SK-N-SH treated with all-trans-retinoic acid at 6 μM for 48 hours (cell line): ENCODE measurements at regions not wholly inside any gene's neighbourhood (a gene's known extent, or its start where the extent isn't known, plus 50 kb on each side); places are given as distances from the start of the nearest gene placed in this dataset.

ENCODE experiments used
- ATAC-seq: fragments of 200-7000 bp; cut with Tn5 transposase; 3 replicates; pipeline ENCODE4 v1.9.1; 2020; ENCODE audit warnings: mild to moderate bottlenecking, moderate library complexity
- ARNTL ChIP-seq: fragments of 450-650 bp; formaldehyde crosslinking; IDR thresholded peaks from 2 replicates; pipeline ENCODE4 v1.5.0; 2020; ENCODE audit warnings: low read depth, mild to moderate bottlenecking, moderate library complexity, borderline replicate concordance
- BACH2 ChIP-seq: fragments of 250-450 bp; sonication (Bioruptor Pico); IDR thresholded peaks from 2 replicates; pipeline ENCODE4 v1.9.0; 2021; ENCODE audit warnings: mild to moderate bottlenecking, borderline replicate concordance
- CREB5 ChIP-seq: fragments of 250-450 bp; sonication (Bioruptor Pico); IDR thresholded peaks from 2 replicates; pipeline ENCODE4 v1.5.1; 2020; ENCODE audit warnings: low read depth, mild to moderate bottlenecking, moderate library complexity
- CSDC2 ChIP-seq: fragments of 250-450 bp; sonication (Bioruptor Pico); IDR thresholded peaks from 2 replicates; pipeline ENCODE4 v1.5.0; 2020; ENCODE audit warnings: mild to moderate bottlenecking, moderate library complexity
- CSRNP3 ChIP-seq: fragments of 250-450 bp; sonication (Bioruptor Pico); IDR thresholded peaks from 2 replicates; pipeline ENCODE4 v1.5.1; 2021; ENCODE audit warnings: mild to moderate bottlenecking, moderate library complexity
- ESRRG ChIP-seq: fragments of 250-450 bp; sonication (Bioruptor Pico); IDR thresholded peaks from 2 replicates; pipeline ENCODE4 v1.6.1; 2021; ENCODE audit warnings: mild to moderate bottlenecking
- GLIS3 ChIP-seq: fragments of 250-450 bp; sonication (Bioruptor Pico); IDR thresholded peaks from 2 replicates; pipeline ENCODE4 v1.5.0; 2020; ENCODE audit warnings: mild to moderate bottlenecking, moderate library complexity
- ISL1 ChIP-seq: fragments of 250-450 bp; sonication (Bioruptor Pico); IDR thresholded peaks from 2 replicates; pipeline ENCODE4 v2.1.2; 2022; ENCODE audit warnings: mild to moderate bottlenecking, moderate library complexity
- OSR1 ChIP-seq: fragments of 250-450 bp; sonication (Bioruptor Pico); IDR thresholded peaks from 2 replicates; pipeline ENCODE4 v1.8.0; 2022; ENCODE audit warnings: moderate library complexity, mild to moderate bottlenecking, inconsistent platforms
- PPARA ChIP-seq: fragments of 250-450 bp; sonication (Bioruptor Pico); IDR thresholded peaks from 2 replicates; pipeline ENCODE4 v1.5.0; 2020; ENCODE audit warnings: mild to moderate bottlenecking, borderline replicate concordance
- RARB ChIP-seq: fragments of 250-450 bp; sonication (Bioruptor Pico); IDR thresholded peaks from 2 replicates; pipeline ENCODE4 v1.8.0; 2021; ENCODE audit warnings: mild to moderate bottlenecking, moderate library complexity
- SNAI2 ChIP-seq: fragments of 250-450 bp; sonication (Bioruptor Pico); IDR thresholded peaks from 2 replicates; pipeline ENCODE4 v1.5.0; 2020; ENCODE audit warnings: mild to moderate bottlenecking, moderate library complexity
- ZC3H10 ChIP-seq: fragments of 250-450 bp; sonication (Bioruptor Pico); IDR thresholded peaks from 2 replicates; pipeline ENCODE4 v1.5.1; 2021; ENCODE audit warnings: mild to moderate bottlenecking, moderate library complexity
- ZFP3 ChIP-seq: fragments of 250-450 bp; sonication (Bioruptor Pico); IDR thresholded peaks from 2 replicates; pipeline ENCODE4 v1.5.0; 2020; ENCODE audit warnings: mild to moderate bottlenecking, moderate library complexity
- ZNF565 ChIP-seq: fragments of 450-650 bp; formaldehyde crosslinking; conservative IDR thresholded peaks from 2 replicates; pipeline ENCODE4 v1.5.0; 2020; ENCODE audit warnings: low read depth, mild to moderate bottlenecking, moderate library complexity
- ZNF8 ChIP-seq: fragments of 450-650 bp; formaldehyde crosslinking; IDR thresholded peaks from 2 replicates; pipeline ENCODE4 v1.5.0; 2020; ENCODE audit warnings: mild to moderate bottlenecking, moderate library complexity
- TF ChIP-seq, protein P1 (sequence below): fragments of 250-450 bp; sonication (Bioruptor Pico); IDR thresholded peaks from 2 replicates; pipeline ENCODE4 v1.8.0; 2021; ENCODE audit warnings: low read depth, mild to moderate bottlenecking, moderate library complexity, borderline replicate concordance
- TF ChIP-seq, protein P2 (sequence below): fragments of 250-450 bp; sonication (Bioruptor Pico); IDR thresholded peaks from 2 replicates; pipeline ENCODE4 v1.8.0; 2020; ENCODE audit warnings: mild to moderate bottlenecking, moderate library complexity, borderline replicate concordance
- TF ChIP-seq, protein P3 (sequence below): fragments of 250-450 bp; sonication (Bioruptor Pico); IDR thresholded peaks from 2 replicates; pipeline ENCODE4 v1.5.0; 2020; ENCODE audit warnings: mild to moderate bottlenecking, moderate library complexity

- TF ChIP-seq, protein P1, sequence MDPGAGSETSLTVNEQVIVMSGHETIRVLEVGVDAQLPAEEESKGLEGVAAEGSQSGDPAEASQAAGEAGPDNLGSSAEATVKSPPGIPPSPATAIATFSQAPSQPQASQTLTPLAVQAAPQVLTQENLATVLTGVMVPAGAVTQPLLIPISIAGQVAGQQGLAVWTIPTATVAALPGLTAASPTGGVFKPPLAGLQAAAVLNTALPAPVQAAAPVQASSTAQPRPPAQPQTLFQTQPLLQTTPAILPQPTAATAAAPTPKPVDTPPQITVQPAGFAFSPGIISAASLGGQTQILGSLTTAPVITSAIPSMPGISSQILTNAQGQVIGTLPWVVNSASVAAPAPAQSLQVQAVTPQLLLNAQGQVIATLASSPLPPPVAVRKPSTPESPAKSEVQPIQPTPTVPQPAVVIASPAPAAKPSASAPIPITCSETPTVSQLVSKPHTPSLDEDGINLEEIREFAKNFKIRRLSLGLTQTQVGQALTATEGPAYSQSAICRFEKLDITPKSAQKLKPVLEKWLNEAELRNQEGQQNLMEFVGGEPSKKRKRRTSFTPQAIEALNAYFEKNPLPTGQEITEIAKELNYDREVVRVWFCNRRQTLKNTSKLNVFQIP (CRISPR knock-in tag) = no peak
Measured at GRCh38 chr7:92934096-92934495, 97.7 kb upstream of the CDK6 start (continued).

DNA sequence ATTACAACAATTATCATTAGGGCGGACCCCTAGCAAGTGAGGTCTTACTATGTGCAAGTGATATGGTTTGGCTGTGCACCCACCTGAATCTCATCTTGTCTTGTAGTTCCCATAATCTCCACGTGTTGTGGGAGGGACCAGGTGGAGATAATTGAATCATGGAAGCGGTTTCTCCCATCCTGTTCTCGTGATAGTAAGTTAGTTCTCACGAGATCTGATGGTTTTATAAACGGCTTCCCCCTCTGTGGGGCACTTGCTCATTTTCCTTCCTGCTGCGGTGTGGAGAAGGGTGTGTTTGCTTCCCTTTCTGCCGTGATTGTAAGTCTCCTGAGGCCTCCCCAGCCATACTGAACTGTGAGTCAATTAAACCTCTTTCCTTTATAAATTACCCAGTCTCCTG lies 96.1 kb upstream of the CDK6 start:
- ATAC-seq = no peak
- no peak for TF ChIP-seq ARNTL (CRISPR knock-in tag)
- no peak for TF ChIP-seq CSDC2 (CRISPR knock-in tag)
- no peak for TF ChIP-seq SNAI2 (CRISPR knock-in tag)
- TF ChIP-seq, protein P2, sequence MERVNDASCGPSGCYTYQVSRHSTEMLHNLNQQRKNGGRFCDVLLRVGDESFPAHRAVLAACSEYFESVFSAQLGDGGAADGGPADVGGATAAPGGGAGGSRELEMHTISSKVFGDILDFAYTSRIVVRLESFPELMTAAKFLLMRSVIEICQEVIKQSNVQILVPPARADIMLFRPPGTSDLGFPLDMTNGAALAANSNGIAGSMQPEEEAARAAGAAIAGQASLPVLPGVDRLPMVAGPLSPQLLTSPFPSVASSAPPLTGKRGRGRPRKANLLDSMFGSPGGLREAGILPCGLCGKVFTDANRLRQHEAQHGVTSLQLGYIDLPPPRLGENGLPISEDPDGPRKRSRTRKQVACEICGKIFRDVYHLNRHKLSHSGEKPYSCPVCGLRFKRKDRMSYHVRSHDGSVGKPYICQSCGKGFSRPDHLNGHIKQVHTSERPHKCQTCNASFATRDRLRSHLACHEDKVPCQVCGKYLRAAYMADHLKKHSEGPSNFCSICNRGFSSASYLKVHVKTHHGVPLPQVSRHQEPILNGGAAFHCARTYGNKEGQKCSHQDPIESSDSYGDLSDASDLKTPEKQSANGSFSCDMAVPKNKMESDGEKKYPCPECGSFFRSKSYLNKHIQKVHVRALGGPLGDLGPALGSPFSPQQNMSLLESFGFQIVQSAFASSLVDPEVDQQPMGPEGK (CRISPR knock-in tag) = no peak
- no peak for TF ChIP-seq OSR1 (CRISPR knock-in tag)
- TF ChIP-seq CSRNP3 = no peak
- no peak for TF ChIP-seq ISL1 (CRISPR knock-in tag)

DNA sequence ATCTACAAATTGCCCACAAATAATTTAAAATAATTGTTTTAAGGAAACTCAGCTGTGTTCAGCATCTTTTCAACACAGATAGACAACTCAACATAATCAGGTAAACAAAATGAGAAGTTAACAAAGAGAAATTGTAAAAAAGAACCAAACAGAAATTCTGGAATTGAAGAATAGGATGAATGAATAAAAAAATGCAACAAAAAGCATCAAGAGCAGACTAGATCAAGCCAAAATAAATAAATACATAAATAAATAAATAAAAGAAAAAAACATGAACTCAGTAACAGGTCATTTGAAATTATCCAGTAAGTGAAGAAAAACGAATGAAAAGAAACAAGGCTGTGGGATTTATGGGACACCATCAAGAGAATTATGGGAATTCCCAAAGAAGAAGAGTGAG lies 94.0 kb upstream of the CDK6 start:
- no peak for ATAC-seq
- TF ChIP-seq ISL1 (CRISPR knock-in tag) (no peak), ZC3H10 (CRISPR knock-in tag) (no peak), ZNF8 (CRISPR knock-in tag) (no peak), SNAI2 (CRISPR knock-in tag) (no peak), CSRNP3 (no peak), BACH2 (CRISPR knock-in tag) (no peak), ZNF565 (no peak), ZFP3 (CRISPR knock-in tag) (no peak), ESRRG (CRISPR knock-in tag) (no peak), GLIS3 (CRISPR knock-in tag) (no peak), CREB5 (no peak), ARNTL (CRISPR knock-in tag) (no peak), RARB (CRISPR knock-in tag) (no peak), CSDC2 (CRISPR knock-in tag) (no peak), PPARA (CRISPR knock-in tag) (no peak)
- TF ChIP-seq, protein P1 (CRISPR knock-in tag) = no peak
- TF ChIP-seq, protein P2 (CRISPR knock-in tag) = no peak
- TF ChIP-seq, protein P3, sequence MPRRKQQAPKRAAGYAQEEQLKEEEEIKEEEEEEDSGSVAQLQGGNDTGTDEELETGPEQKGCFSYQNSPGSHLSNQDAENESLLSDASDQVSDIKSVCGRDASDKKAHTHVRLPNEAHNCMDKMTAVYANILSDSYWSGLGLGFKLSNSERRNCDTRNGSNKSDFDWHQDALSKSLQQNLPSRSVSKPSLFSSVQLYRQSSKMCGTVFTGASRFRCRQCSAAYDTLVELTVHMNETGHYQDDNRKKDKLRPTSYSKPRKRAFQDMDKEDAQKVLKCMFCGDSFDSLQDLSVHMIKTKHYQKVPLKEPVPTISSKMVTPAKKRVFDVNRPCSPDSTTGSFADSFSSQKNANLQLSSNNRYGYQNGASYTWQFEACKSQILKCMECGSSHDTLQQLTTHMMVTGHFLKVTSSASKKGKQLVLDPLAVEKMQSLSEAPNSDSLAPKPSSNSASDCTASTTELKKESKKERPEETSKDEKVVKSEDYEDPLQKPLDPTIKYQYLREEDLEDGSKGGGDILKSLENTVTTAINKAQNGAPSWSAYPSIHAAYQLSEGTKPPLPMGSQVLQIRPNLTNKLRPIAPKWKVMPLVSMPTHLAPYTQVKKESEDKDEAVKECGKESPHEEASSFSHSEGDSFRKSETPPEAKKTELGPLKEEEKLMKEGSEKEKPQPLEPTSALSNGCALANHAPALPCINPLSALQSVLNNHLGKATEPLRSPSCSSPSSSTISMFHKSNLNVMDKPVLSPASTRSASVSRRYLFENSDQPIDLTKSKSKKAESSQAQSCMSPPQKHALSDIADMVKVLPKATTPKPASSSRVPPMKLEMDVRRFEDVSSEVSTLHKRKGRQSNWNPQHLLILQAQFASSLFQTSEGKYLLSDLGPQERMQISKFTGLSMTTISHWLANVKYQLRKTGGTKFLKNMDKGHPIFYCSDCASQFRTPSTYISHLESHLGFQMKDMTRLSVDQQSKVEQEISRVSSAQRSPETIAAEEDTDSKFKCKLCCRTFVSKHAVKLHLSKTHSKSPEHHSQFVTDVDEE (CRISPR knock-in tag) = no peak
